Mammary epithelial cell (primary cell): ENCODE measurements at regions not wholly inside any gene's neighbourhood (a gene's known extent, or its start where the extent isn't known, plus 50 kb on each side); places are given as distances from the start of the nearest gene placed in this dataset.

Experiments
- EZH2 ChIP-seq: IDR thresholded peaks from 2 replicates; pipeline ENCODE4 v1.6.1; 2012; ENCODE audit warnings: low read length, inconsistent platforms, borderline replicate concordance
- TF ChIP-seq, protein P1 (sequence below), 2 donors: IDR thresholded peaks in 1 of 2; conservative IDR thresholded peaks in 1 of 2; 2 replicates each; pipeline ENCODE4 v1.5.1; 2011 to 2012; ENCODE audit warnings: inconsistent platforms in 2 of 2, low read length in 2 of 2, mild to moderate bottlenecking in 2 of 2, control low read depth in 1 of 2, low read depth in 1 of 2; ENCODE audit not compliant: insufficient read depth in 1 of 2; ENCODE audit errors: extremely low read depth in 1 of 2

DNA sequence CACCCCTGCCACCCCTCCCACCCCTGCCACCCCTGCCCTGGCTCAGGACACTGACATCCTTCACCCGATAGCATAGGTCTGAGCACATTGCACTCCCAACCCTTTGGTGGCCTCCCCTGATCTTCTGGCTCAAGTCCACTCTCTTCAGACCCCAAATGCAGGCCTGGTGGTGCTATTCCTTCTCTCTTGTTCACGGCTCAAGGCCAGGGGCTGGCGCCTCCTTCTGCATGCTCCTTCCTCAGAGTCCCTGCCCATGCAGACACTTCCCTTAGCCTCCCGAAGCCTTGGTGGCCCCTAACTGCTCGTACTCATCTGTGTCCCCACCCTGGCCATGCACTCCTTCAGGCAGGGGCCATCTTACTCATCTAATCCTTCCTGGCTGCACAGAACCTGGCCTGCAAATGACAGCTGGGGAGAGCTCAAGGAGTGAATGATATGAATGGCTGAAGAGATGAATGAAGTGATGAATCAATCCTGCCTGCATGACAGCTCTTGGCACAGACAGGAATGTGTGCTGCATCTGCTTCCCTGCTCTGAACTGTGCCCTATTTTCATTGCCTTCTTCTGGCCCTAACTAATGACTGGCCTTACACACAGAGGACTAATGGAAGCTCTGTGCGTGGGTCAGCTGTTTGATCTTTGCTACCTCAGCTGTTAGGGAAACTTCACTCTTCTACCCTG is 290.8 kb downstream of the DYSF start:
- no peak for TF ChIP-seq EZH2
- TF ChIP-seq, protein P1, sequence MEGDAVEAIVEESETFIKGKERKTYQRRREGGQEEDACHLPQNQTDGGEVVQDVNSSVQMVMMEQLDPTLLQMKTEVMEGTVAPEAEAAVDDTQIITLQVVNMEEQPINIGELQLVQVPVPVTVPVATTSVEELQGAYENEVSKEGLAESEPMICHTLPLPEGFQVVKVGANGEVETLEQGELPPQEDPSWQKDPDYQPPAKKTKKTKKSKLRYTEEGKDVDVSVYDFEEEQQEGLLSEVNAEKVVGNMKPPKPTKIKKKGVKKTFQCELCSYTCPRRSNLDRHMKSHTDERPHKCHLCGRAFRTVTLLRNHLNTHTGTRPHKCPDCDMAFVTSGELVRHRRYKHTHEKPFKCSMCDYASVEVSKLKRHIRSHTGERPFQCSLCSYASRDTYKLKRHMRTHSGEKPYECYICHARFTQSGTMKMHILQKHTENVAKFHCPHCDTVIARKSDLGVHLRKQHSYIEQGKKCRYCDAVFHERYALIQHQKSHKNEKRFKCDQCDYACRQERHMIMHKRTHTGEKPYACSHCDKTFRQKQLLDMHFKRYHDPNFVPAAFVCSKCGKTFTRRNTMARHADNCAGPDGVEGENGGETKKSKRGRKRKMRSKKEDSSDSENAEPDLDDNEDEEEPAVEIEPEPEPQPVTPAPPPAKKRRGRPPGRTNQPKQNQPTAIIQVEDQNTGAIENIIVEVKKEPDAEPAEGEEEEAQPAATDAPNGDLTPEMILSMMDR (conservative IDR thresholded peaks at IDR 0.05 in 1 of 2, IDR thresholded peaks at IDR 0.05 in 1 of 2; ENCODE audit: extremely low read depth in 1 of 2, insufficient read depth in 1 of 2, low read depth in 1 of 2, low read length in 2 of 2), result no peak
